ENCODE measurements at regions not wholly inside any gene's neighbourhood (a gene's known extent, or its start where the extent isn't known, plus 50 kb on each side); places are given as distances from the start of the nearest gene placed in this dataset.

DNA sequence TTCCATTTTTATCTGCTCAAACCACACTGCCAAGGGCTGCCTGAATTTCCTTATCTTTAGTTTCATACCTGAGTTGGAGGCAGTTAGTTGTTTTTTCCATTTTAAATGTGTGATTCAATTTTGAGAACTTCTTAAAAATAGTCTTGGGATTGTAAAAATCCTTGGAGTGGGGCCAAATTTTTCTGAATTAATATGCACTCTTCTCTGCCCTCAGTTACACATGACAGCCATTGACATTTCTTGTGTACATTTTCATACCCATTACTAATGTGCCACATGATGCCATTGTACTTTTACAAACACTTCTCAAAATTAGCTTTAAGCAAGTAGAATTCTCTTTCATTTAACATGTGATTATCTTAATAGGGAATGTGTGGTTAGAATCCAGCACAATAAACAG is 141.7 kb downstream of the C3orf38 start:
- no peak for TF ChIP-seq CTCF (IDR thresholded peaks at IDR 0.05)

DNA sequence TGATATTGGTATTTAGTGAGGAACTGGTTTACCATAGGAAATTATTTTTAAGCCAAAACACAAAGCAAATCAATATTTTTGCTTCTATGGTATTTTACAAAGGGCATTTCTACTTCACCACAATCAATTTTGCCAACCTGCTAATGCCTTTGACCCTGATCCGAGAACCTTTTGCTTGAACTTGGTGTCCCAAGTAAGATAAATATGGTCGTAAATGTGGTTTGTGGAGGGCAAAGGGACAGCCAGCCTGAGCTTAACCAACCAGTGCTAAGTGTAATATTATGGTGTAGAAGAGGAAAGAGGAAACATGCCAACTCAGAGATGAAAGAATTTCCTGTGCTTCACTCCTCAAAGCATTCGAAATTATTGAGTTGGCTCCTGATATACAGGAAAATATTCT is 148.4 kb downstream of the C3orf38 start:
- TF ChIP-seq CTCF (IDR thresholded peaks at IDR 0.05) = no peak

GRCh38 chr3:88301273-88301995 is 151.7 kb downstream of the C3orf38 start:
- TF ChIP-seq CTCF (IDR thresholded peaks at IDR 0.05) = no peak

- TF ChIP-seq CTCF (IDR thresholded peaks at IDR 0.05) = no peak
Observed at GRCh38 chr3:88301996-88302393, 152.2 kb downstream of the C3orf38 start.

DNA sequence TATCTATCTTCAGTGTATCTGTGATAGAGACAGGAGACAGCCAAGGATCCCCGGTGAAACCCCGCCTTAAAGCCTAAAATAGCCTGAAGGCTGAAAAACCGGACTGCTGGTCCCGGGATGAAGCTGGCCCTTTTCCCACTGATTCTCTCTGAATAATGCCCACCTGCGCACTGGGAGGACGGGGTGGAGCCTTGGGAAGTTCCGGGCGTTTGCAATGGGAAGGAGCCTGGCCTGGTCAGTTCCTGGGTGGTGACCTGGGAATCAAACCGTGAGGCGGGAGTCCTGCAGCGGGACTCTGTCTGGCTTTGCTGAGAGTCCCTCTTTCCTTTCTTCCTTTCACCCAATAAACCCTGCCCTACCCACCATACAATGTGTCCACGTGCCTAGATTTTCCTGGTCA is 157.9 kb downstream of the C3orf38 start:
- no peak for TF ChIP-seq CTCF (IDR thresholded peaks at IDR 0.05)

GRCh38 chr3:88311826-88312225 is 162.1 kb downstream of the C3orf38 start:
- no peak for TF ChIP-seq CTCF (IDR thresholded peaks at IDR 0.05)

DNA sequence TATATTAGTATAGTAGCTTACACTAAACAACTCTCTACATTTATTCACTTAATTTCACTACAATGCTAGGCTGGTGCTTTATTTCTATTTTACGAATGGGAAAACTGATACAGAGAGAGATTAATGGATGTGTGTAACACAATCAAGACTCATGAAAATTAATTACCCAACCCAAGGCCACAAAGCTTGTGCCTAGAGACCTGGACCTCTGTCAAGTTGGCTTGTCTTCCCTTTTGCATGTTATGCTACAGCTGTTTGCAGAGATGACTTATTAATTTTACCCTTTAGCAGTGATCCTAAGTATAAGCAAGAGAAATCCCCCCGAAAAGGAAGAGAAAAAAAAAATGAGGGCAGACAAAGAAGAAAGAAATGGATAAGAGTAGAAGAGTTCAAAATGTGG is 162.5 kb downstream of the C3orf38 start:
- TF ChIP-seq CTCF (IDR thresholded peaks at IDR 0.05) = no peak

GRCh38 chr3:88318067-88318466 is 168.3 kb downstream of the C3orf38 start:
- no peak for TF ChIP-seq CTCF (IDR thresholded peaks at IDR 0.05)
